ENCODE measurements at regions not wholly inside any gene's neighbourhood (a gene's known extent, or its start where the extent isn't known, plus 50 kb on each side); places are given as distances from the start of the nearest gene placed in this dataset.

DNA sequence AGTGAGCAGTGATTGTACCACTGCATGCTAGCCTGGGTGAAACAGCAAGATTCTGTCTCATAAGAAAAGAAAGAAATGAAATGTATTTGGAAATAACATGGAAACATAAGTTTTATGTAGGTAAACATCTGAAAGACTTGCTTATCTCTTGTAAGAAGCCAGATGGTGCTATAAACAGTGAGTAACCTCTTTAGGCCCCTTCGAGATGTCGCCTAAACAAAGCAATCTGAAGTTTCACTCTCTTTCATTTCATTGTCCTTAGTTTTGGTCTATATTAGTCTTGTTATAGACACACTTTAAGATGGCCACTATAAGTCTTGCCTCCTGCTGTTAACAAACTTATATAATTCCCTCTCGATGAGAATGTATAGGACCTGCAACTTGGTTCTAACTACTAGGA, 472.6 kb upstream of the ATP2B1 start:
- Histone ChIP-seq H3K36me3 (no peaks in the 10 kb centered on the region), H3K4me1 (no peaks in the 10 kb centered on the region), H3K4me3 (no peak overlapping the region), H3K27ac (replicated peaks) (no peak overlapping the region), H3K9me3 (replicated peaks) (peaks cover 30% of the 10 kb centered on the region), H3K27me3 (ENCODE audit: low read depth) (no peaks in the 10 kb centered on the region)
- TF ChIP-seq, protein P1, sequence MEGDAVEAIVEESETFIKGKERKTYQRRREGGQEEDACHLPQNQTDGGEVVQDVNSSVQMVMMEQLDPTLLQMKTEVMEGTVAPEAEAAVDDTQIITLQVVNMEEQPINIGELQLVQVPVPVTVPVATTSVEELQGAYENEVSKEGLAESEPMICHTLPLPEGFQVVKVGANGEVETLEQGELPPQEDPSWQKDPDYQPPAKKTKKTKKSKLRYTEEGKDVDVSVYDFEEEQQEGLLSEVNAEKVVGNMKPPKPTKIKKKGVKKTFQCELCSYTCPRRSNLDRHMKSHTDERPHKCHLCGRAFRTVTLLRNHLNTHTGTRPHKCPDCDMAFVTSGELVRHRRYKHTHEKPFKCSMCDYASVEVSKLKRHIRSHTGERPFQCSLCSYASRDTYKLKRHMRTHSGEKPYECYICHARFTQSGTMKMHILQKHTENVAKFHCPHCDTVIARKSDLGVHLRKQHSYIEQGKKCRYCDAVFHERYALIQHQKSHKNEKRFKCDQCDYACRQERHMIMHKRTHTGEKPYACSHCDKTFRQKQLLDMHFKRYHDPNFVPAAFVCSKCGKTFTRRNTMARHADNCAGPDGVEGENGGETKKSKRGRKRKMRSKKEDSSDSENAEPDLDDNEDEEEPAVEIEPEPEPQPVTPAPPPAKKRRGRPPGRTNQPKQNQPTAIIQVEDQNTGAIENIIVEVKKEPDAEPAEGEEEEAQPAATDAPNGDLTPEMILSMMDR (IDR thresholded peaks at IDR 0.05; ENCODE audit: borderline replicate concordance): no peak
- intact Hi-C loops (cut with micrococcal nuclease): no loop called here
- no peak for DNase-seq

DNA sequence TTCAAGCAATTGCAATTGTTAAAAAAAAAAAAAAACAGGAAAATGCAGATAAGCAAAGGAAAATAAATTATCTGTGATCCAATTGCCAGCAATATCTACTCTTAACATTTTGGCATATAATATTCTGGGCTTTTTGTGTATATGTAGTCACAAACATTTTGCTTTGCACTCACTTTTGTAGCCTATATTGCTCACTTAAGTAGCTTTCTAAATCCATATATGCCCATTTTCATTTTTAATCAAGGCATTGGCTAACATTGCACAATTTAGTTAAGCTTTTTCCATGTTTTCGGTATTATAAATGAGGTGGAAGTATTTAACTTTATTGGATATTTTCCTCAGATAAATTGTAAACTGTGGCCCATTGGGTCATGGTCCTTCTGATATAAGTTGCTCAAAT, 466.3 kb upstream of the ATP2B1 start:
- Histone ChIP-seq H3K4me1 (no peaks in the 10 kb centered on the region), H3K27me3 (ENCODE audit: low read depth) (no peaks in the 10 kb centered on the region), H3K27ac (replicated peaks) (no peak overlapping the region), H3K9me3 (replicated peaks) (peaks cover 6% of the 10 kb centered on the region), H3K4me3 (no peak overlapping the region), H3K36me3 (no peaks in the 10 kb centered on the region)
- intact Hi-C loops (cut with micrococcal nuclease): no loop called here
- TF ChIP-seq, protein P1 (IDR thresholded peaks at IDR 0.05; ENCODE audit: borderline replicate concordance): no peak
- no peak for DNase-seq

GRCh38 chr12:90174198-90174510, 465.5 kb upstream of the ATP2B1 start:
- H3K4me3 ChIP-seq: no peak overlapping the region
- intact Hi-C loops (cut with micrococcal nuclease): no loop called here
- H3K9me3 ChIP-seq (replicated peaks): peaks cover 6% of the 10 kb centered on the region

DNA sequence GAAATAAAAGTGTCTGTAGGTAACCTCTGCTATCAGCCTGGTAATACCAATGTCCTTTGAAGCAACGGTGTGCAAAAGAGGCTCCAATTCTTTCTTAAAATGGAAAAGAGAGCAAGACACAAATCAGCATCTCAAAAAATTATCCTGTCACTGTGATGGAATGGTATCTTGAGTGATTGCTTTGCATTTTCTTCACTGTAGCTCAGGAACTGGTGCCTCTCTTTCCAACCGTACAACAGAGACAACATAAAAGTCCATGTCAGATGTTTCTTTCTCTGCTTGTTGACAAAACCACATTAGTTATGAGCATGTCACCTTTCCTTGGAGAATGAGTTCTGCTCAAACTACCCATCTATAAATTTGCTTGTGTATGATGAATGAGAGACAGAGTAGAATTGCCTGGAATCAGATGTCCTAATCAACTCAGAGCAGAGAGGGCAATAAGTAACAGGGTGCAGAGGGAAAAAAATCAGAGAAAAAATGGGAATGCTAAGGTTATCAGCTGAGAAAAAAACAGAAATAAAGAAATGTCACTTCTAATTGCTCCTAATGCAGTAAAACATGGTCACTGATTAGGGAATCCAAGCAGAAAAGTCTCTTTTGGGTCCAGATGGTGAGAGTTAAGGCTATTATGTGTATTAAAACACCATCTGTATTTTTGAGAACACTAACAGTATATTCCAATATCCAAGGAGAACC, 465.0 kb upstream of the ATP2B1 start:
- Histone ChIP-seq H3K4me3 (no peak overlapping the region), H3K27me3 (ENCODE audit: low read depth) (no peaks in the 10 kb centered on the region), H3K4me1 (no peaks in the 10 kb centered on the region), H3K9me3 (replicated peaks) (peaks cover 6% of the 10 kb centered on the region), H3K27ac (replicated peaks) (no peak overlapping the region), H3K36me3 (no peaks in the 10 kb centered on the region)
- intact Hi-C loops (cut with micrococcal nuclease): no loop called here
- TF ChIP-seq, protein P1 (IDR thresholded peaks at IDR 0.05; ENCODE audit: borderline replicate concordance): no peak
- no peak for DNase-seq

More at GRCh38 chr12:90174198-90174510, 465.5 kb upstream of the ATP2B1 start:
- Histone ChIP-seq H3K36me3 (no peaks in the 10 kb centered on the region), H3K27me3 (ENCODE audit: low read depth) (no peaks in the 10 kb centered on the region), H3K4me1 (no peaks in the 10 kb centered on the region), H3K27ac (replicated peaks) (no peak overlapping the region)
- TF ChIP-seq, protein P1 (IDR thresholded peaks at IDR 0.05; ENCODE audit: borderline replicate concordance): no peak
- no peak for DNase-seq

DNA sequence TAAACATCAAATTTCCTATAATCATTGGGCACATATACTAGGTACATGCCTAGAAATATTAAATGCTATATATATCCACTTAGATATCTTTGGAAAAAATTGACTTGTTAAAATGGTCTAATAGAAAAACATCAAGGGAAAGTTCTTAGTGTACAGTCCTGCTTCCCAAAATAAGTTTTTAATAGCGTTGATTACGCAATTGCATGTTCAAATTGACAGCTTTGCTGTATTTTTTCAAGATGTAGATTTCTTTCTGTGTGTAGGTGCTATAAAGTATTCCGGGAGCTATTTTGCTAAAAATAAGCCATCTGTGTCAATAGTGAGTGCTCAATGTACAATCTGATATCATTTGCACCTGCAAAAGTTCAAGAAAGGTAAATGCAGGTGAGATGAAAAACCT, 463.9 kb upstream of the ATP2B1 start:
- TF ChIP-seq, protein P1 (IDR thresholded peaks at IDR 0.05; ENCODE audit: borderline replicate concordance): no peak

More for the DNA sequence above, 463.9 kb upstream of the ATP2B1 start:
- DNase-seq: no peak
- no peak overlapping the region for H3K4me3 ChIP-seq
- H3K4me1 ChIP-seq: no peaks in the 10 kb centered on the region
- H3K36me3 ChIP-seq: no peaks in the 10 kb centered on the region
- H3K27me3 ChIP-seq (ENCODE audit: low read depth): no peaks in the 10 kb centered on the region
- intact Hi-C loops (cut with micrococcal nuclease): no loop called here
- no peak overlapping the region for H3K27ac ChIP-seq (replicated peaks)
- peaks cover 4% of the 10 kb centered on the region for H3K9me3 ChIP-seq (replicated peaks)

Measured in left ventricle myocardium inferior (tissue), 1 donor.